GM21447 (cell line): ENCODE measurements at regions not wholly inside any gene's neighbourhood (a gene's known extent, or its start where the extent isn't known, plus 50 kb on each side); places are given as distances from the start of the nearest gene placed in this dataset.
"Not testable (repeated sequence)": the region's sequence is repeated elsewhere in the genome, so short reads cannot be mapped to it uniquely, and the experiment has no call there.

Source experiments
- ATAC-seq: cut with Tn5 transposase; IDR thresholded peaks from one replicate; pipeline ENCODE4 v1.9.1; 2021; ENCODE audit not compliant: unreplicated experiment

DNA sequence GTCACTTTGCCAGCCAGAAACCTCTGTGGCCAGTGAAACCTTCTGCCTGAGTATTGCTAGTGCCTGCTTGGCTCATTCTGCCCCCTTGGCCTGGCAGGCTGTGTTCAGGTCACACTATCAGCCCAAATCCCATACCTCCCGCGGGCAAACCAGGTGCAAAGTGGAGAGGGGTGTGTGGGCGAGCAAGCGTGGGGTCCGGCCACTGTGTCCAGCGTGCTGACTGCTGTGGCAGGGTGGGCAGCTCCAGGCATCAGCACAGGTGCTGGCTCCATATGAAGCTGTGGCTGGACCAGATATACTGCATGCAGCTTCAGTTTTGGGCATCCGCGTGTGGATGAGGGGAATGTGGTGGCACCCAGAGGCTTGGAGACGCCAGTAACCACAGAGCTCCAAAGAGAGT, 576.5 kb upstream of the EDIL3 start:
- no peak for ATAC-seq

DNA sequence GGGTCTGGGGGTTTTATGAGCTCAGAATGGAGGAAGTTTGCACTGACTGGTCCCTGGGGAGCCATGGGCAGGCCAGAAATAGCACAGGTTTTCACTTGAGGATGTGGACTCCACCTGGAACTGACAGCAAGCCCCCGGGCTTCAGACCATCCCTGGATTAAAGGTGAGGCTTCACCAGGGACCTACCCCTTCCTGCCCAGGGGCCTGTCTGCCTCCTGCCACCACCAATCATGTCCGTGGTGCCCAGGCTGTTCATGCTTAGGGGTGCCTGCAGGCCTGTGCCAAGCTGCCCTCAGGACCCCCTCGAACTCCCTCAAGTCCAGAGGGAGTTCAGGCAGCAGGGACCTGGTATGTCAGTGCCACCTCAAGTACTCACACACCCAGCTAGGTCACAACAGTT, 577.2 kb upstream of the EDIL3 start:
- ATAC-seq = no peak

DNA sequence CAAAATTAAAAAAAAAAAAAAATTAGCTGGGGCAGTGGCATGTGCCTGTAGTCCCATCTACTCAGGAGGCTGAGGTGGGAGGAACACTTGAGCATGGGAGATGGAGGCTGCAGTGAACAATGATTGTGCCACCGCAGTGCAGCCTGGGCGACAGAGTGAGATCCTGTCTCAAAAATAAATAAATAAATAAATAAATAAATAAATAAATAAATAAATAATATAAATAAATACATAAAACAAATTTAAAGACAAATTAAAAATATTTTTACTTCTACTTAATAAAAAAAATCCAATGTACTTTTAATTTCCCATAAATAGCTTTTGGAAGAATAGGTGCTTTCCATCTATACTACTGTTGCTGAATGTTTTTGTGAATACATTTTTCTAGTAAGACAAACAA, 598.4 kb upstream of the EDIL3 start:
- ATAC-seq = no peak

DNA sequence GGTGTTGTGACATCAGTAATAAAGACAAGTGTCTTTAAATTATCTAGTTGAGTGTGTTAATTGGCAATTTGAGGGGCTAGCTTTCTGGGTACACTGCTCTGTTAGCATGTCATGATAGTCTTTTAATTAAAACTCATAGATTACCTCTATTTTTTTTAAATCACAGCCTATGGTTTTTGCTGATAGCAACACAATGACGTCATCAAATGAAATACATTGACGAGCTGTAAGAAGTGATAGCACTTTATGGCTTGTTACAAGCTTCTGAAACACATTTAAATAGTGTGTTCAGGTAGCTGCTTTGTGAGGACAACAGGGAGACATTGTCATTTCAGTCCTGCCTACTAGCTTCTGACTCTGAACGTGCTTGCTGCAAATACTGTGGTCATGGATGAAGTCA, 600.5 kb upstream of the EDIL3 start:
- no peak for ATAC-seq

DNA sequence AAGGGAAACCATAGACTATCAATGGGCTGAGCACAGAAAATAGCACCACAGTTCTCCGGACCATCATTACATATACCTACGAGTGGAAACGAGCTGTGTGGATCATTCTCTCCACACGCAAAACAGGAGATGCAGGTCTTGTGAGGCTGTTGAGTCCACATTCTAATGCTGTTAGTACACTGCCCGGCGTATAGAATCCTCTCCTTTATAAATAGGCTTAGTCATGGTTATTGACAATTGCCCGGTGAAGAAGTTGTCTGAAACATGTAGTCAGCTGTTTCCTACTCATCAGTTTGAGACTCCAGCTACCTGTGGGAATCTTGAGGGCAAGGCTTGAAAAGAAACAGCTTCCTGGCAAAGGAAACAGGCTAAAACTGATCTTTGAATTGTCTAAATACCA, 602.0 kb upstream of the EDIL3 start:
- no peak for ATAC-seq

DNA sequence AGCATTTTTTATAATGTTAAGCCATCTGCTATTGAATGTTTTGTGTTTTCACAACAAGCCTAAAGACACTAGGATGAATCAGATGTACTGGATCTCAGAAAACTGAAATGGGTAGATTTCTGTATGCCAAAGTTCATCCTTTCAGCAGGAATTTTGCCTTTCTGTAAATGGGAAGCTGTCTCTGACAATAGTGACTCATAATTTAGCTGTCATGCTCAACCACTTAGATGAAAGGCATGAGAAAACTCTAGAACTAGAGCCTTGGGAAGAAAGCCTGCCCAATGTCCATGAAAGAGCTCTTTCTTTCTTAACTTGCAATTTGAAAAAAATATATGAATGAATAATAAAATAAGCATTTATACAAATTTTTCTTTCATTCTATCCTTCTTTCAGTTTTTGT, 616.0 kb upstream of the EDIL3 start:
- no peak for ATAC-seq

DNA sequence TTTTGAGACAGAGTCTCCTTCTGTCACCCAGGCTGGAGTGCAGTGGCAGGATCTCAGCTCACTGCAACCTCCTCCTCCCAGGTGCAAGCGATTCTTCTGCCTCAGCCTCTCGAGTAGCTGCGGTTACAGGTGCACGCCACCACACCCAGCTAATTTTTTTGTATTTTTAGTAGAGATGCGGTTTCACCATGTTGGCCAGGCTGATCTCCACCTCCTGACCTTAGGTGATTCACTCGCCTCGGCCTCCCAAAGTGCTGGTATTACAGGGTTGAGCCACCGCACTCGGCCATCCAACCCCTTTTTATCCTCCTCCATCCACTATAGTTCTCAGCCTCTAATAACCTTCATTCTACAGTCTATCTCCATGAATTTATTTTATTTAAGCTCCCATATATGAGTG, 617.3 kb upstream of the EDIL3 start:
- ATAC-seq = not testable (repeated sequence)

DNA sequence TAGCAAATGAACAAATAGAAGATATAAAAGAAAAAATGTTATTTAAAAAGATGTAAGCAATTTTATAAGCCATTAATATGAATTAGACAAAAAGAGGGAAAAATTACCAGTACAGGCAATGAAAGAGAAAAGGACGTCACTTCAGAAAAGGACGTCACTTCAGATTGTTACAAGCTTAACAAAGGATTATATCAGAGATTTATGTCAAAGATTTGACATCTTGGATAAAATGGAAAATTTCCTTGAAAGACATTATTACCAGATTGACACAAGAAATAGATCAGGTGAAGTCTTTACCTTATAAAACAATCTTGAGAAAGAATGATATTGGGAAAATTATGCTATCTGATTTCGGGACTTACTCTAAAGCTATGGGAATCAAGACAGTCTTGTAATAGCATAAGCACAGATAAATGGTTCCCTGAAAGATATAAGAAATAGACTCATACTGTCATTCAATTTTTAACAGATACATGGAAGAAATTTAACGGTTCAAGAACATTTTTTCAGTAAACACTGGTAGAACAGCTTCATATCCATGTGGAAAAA, 625.4 kb upstream of the EDIL3 start:
- ATAC-seq = no peak

DNA sequence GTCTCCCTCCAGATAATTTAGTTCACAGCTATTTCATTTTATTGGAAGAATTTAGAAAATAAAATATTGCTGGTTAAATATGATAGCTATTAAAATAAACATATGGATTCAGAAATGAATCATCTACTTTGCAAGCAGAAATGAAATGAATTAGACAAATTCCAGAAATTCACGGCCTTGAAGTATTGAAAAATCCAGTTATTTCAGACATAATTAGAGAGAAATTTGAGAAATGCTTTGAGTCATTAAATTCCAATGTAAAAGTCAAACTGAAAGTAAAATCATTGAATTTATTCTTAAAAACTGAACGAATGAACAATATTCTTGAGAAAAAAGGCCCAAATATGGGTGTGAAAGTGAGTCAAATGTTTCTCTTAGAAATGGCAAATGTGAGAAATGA, 632.6 kb upstream of the EDIL3 start:
- no peak for ATAC-seq

DNA sequence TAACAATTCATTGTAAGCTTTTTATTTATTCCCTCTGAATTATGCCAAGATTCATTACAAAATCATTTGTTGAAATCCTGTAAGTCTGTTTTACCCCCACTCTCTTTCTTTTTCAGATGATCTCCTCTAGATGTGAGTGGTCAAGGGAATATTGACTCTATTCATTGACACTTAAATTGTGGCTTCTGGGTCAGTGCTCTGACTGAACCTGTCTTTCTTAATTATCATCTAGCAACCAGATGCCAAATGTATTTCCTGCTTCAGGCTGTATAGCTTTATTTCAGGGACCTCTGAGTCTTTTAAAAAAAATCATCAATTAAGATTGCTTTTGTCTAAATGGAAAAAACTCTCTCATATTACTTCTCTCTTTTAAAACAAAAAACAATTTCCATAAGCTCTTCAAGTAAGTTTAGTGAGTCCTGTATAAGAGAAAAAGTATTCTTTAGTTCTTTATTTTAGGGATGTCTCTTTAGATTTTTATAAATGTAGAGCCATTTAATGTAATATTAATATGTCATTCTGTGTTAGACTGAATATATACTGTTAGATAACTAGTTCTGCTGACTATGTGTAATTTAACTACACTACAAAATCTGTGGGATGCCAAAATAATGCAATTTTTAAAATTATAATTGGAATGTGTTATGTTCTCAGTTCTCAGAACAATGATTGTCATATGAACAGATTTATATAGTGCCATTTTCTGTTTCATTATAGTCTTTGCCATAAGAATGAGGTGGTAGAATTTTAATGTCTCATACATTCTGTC, 645.8 kb upstream of the EDIL3 start:
- no peak for ATAC-seq

DNA sequence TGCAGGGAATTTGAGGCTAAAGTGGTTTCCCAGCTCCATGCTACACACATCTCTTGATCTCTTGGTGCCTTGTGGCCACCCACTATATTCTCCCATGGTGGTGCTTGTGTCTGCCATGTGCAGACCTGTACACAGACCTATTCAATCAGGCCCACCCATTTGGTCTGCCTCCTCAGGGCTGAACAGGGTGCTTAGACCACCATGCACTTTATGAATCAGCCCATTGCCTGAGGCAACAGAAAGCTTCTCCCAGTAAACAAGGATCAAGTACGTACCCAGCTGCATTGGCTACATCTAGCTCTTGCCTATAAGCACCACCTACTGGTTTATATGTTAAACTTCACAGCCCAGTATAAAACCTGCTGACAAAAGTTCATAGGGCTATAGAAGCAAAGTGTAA, 664.3 kb upstream of the EDIL3 start:
- no peak for ATAC-seq

DNA sequence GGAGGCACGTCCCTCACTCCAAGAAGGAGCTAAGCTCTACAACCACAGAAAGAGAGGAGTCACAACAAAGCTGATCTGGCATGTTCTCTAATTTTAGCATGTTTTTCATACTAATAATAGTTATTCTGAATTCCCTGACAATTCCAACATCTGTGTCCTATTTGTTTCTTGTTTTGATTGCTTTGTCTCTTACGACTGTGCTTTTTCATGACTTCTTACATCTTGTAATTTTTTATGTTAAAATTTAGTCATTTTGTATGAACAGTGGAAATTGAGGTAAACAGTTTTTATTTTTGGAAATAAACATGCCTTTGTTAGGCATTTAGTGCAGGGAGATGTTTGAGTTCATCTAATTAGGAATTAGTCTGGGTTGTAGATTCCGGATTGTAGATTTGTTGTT, 668.1 kb upstream of the EDIL3 start:
- no peak for ATAC-seq

DNA sequence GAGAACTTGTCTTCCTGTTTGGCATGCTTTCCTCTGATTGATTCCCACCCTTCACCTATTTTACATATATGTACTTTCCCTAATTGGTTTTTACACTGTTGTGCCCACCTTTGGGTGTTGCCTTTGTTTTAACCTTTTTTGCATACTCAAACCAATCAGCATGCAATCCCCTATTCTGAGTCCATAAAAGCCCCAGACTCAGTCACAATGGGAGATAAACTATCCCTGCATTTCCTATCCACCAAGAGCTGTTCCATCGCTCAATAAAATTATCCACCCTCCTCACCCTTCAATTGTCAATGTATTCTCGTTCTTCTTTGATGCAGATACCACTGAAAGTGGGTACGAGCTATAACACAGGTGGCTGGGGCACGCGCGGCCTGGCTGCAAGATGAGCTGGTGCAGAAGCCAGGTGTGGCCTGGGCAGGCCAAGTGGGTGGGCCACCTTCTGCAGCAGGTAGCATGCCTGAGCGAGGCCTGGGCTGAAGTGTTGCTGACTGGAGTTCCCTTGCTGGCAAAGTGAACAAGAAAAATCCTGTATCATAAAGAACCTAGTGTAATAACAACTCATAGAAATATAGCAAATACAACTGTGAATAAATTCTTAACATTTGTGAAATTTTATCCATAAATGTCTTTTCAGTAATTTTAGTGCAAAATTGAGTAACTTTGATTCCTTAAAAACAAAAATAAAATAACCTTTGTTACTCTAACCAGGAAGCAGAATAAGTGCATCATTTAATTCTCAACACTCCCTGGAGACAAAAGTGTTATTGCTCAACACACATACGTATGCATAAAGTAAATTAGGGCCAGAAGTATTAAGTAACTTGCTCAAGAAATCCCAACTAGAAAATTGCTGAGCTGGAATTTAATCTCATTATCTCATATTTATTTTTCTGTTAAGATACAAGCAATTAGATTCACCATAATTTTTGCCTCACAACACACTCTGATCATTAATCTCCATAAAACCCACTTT, 685.3 kb upstream of the EDIL3 start:
- ATAC-seq = no peak

DNA sequence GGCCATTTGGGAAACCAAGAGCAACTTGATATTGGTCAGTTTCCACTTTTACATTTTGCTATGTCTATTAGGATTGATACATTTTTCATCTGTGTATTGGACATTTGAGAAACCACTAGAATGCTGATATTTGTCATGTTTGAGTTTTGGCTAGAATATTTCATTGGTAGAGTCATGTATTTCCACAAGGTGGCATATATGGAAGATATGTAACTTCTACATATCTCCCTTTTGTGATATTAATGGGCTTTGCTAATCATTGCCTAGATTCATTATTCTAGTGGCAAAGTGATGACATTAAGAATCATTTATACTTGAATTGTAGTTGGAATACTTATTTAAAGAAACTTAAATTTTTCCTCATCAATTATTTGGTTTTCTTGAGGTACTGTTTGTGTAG, 692.9 kb upstream of the EDIL3 start:
- no peak for ATAC-seq

DNA sequence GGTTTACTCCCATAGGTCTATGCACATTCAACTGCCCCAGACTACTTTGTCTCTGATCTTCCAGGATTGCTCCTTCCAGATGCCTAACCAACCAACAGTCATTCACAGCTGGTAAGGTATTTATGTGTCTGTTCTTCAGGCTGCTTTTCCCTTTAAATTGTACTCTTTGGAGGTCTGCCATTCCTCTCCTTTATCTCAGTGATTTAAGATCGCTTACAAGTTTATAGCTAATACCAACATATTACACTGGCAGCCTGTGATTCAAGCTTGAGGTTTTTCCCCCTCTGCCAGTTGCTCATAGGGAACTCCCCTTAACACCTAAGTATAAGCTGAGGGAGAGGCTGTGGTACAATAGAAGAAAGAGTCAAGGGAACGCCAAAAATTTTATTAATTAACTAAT, 711.7 kb upstream of the EDIL3 start:
- ATAC-seq = no peak

DNA sequence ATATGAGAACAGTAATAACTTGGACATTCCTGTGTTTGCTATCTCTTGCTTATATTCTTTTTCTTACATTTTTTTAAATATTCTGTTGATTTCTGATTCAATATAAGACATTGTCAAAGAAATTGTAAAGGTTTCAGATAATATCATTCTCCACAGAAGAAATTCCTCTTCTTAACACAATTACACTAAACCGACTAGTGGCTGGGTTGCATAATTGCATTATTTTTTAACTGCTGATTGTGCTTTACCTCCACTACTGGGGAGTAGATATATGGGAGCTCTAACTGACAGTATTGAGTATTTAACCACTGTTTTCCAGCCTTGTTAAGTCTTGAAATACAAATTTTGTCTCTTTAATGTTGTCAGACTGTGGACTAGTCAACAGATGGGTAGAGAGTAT, 723.8 kb upstream of the EDIL3 start:
- ATAC-seq = no peak

DNA sequence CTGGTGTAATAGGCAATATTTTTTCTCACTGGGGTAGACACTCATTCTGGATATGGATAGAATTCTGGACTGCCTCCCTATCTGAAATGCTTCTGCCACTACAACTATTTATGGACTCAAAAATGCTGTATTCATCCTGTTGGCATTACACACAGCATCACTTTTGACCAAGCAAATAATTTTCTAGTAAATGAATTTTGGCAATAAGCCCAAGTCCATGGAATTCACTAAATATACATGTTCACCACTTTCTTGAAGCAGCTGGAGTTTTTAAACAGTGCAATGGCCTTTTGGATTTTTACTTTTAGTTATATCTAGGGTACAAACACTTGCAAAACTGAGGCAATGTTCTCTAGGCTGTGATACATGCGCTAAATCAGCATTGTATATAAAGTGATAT, 724.9 kb upstream of the EDIL3 start:
- no peak for ATAC-seq

DNA sequence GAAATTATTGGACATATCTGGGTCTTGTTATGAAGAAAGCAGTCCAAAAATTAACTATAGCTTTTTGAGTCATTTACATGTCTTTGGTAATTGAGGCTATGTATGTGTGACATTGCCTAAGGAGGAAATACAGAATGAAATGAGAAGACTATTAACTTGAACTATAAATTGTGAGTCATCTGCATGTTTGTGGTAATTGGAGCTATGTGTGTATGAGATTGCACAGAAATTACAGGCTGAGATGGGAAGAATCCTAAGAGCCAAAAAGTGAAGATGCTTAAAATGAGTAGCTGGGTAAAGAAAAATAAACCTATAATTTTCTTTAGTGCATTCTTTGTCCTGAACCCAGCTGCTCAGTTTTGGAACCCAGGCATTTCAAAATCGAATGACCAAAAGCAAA, 747.6 kb upstream of the EDIL3 start:
- ATAC-seq = no peak

DNA sequence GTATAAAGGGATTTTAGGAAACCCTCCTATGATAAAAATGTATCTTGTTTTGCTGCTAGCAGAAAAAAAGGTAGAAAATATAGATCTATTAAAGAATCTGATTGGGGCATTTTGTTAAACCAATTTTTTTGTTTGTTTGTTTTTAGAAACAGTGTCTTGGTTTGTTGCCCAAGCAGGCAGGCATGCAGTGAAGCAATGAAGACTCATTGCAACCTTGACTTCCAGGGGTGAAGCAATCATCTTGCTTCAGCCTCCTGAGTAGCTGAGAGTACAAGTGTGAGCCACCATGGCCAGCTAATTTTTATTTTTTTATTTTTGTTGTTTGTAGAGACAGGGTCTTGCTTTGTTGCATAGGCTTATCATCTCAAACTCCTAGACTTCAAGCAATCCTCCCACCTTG, 755.8 kb upstream of the EDIL3 start:
- no peak for ATAC-seq

DNA sequence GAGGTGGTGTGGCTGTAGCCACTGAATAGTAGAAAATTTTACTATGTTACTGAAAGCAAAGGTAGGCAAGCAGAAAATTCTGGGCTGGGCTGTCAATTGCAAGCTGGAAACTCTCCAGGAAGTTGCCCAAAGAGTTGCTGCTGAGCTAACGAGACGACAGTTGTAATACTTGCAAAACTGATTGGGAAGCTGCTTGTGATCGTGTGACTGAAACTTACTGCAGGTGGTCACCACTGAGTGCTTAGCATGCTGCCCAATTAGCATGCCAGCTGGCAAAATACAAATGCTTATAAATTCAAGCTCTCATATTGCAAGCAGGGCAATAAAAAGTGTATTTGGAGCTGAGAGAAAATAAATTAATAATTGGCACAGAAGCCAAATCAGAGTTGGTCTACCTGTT, 758.5 kb upstream of the EDIL3 start:
- no peak for ATAC-seq

DNA sequence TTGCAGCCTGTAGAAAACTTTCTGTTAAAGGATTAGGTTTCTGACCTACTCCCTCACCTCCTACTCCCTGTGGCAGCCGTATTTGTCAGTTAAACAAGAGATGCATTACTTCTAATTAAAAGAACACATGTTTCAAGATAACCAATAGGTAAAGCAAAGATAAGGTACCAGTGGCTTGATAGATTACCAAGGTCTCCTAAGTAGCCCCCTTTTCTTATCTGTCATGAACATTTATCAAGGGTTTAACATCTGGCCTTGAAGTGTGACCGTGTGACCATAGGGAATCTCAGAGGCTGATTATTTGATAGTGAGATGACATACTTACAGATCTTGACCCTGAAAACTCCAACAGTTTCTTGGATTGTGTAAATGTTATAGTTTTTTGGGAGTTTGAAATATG, 764.0 kb upstream of the EDIL3 start:
- no peak for ATAC-seq

DNA sequence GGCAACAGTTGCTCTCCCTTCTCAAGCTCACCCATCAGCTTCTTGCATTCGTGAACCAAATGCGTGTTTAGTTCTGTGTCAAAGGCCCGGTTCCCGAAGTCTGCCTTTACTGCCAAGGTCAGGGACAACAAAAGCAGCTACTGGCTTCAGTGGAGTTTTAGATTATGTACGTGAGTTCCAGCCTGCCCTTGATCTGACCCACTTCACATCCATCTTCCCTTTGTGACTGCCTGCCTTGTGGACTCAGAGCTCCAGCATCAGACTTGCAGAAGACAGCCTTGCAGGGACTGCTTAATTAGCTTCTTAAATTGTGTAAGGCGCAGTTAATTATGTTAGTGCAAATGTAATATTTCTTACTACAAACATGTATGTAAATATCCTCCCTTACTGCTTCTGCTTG, 774.7 kb upstream of the EDIL3 start:
- no peak for ATAC-seq
